Stimulated activated CD4-positive, alpha-beta T cell treated with anti-CD3 and anti-CD28 coated beads, Interleukin-2, amount 100 ng/mL, for 4 hours (primary cell): ENCODE measurements at regions not wholly inside any gene's neighbourhood (a gene's known extent, or its start where the extent isn't known, plus 50 kb on each side); places are given as distances from the start of the nearest gene placed in this dataset.

Experiments
- DNase-seq: peaks from one replicate; pipeline ENCODE4 v3.0.0-alpha.2; 2020; ENCODE audit warnings: low read depth

GRCh38 chr7:340979-341694 lies 51.2 kb downstream of the FOXL3 start:
- DNase-seq = no peak

- no peak for DNase-seq
These were observed 52.1 kb downstream of the FOXL3 start for GRCh38 chr7:341841-342638.

- no peak for DNase-seq
These were observed 52.8 kb downstream of the FOXL3 start for GRCh38 chr7:342681-343216.

GRCh38 chr7:343227-343822 lies 53.4 kb downstream of the FOXL3 start:
- no peak for DNase-seq

GRCh38 chr7:343864-344607 lies 54.1 kb downstream of the FOXL3 start:
- no peak for DNase-seq

- DNase-seq = no peak
These were observed 54.6 kb downstream of the FOXL3 start for GRCh38 chr7:344608-344994.

- DNase-seq = no peak
These were observed 56.3 kb downstream of the FOXL3 start for GRCh38 chr7:346116-346898.

DNA sequence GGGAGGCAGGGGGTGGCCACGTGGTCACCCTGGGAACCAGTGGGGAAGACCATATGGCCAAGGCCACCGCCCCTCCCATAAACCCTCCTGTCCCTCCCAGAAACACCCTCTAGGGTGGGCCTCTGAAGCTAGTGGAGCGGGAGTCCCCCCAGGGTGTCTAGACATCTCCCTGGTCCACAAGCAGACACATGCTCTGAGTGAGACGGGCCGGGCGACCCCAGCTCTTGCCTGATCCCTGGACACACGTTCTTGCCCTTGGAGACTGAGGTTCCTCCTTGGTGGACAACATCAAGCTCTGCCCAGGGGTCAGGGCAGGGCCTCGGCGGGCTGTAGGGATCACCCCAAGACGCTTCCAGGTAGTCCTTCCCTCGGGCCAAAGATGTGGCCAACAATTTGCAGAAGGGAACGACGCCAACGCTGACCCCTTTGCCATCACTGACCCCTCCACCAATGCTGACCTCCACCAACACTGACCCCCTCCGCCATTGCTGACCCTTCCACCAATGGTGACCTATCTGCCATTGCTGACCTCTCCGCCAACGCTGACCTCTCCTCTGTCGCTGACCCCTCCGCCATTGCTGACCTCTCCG lies 57.1 kb downstream of the FOXL3 start:
- no peak for DNase-seq

DNA sequence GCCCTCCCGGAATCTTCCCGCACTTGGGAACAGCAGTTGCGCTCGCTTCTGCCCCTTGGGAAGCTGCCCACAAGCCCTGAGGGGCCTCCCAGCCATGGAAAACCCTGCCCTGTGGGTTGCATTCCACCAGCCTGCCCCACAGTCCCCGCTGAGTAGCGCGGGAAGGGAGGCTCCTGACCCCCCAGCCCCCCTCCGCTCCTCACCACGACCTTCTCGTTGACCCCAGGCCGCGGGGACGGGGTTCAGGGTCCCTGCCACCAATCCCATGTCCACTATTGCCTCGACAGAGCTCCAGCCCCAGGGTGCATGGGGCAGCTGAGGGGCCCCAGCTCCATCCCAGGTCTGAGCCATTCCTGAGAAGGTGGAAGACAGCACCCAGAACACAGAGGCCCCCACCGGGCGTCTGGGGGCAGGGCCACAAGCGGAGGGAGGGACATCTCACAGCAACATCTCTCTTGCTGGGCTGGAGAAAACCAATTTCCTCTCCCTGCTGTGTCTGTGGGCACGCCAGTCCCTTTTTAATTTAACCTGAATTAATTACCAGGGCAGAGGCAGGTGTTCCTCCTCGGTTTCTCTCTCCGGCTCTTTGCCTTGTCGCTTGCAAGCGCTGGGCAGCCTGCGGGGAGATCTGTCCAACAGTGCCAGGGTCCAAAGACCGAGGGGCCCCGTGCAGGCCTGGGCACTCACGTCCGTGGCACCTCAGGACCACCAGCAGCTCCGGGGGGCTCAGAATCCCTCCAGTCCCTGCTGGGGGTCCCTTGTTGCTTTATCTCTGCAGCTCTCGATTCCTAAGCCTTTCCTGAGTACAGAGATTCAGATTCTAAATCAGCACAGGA lies 57.9 kb downstream of the FOXL3 start:
- DNase-seq = no peak

DNA sequence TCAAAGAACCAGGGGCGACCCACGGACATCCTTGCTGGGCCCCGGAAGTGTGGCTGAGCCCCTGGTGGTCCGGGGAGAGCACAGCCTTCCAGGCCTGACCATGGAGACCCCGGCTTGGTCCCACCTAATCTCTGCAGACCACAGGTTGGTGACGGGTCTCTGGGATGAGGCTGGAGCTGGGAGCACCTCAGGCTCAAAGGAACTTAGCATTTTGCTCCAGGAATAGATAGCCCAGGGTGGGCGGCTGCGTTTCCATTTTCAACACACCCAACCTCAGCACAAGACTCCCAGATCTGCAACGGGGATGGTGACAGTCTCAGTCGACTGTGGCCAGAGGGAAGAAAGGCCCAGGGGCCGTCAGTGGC lies 58.5 kb downstream of the FOXL3 start:
- no peak for DNase-seq

DNA sequence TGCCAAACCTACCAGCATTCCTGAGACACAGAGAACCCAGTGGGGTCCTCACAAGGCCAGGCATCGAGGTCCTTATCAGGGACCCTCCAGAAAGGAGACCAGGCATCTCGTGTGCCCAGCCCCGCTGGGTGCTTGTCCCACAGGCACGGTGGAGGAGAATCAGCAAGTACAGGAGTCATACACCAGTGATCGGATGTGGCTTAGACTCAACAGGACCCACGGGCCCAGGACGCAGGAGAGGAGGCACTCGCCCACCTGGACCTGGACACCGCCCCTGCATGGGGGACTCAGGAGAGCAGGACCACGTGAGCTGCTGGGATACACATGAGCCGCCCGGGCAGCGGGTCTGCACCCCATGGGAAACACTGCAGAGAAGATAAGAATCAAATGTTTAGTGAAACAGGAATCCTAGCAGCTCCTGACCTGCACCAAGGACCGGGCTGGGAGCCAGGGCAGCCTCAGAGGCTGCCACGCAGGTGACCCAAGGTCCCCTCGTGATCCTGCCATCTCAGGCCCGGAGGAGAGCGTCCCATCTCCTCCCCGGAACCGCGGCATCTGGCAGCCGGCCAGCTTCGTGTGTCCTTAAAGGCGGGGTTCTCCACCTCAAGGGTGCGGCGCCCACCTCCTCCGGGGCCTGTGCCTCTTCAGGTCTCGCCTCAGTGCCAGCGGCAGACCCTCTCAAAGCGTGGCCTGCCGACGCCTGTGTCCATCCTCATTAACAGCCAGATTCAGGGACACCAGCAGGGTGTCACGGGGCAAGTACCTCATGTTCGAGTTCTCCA lies 59.2 kb downstream of the FOXL3 start:
- no peak for DNase-seq

- peak; percentile 42 for DNase-seq
These were observed 61.3 kb downstream of the FOXL3 start for GRCh38 chr7:351256-351655.

DNA sequence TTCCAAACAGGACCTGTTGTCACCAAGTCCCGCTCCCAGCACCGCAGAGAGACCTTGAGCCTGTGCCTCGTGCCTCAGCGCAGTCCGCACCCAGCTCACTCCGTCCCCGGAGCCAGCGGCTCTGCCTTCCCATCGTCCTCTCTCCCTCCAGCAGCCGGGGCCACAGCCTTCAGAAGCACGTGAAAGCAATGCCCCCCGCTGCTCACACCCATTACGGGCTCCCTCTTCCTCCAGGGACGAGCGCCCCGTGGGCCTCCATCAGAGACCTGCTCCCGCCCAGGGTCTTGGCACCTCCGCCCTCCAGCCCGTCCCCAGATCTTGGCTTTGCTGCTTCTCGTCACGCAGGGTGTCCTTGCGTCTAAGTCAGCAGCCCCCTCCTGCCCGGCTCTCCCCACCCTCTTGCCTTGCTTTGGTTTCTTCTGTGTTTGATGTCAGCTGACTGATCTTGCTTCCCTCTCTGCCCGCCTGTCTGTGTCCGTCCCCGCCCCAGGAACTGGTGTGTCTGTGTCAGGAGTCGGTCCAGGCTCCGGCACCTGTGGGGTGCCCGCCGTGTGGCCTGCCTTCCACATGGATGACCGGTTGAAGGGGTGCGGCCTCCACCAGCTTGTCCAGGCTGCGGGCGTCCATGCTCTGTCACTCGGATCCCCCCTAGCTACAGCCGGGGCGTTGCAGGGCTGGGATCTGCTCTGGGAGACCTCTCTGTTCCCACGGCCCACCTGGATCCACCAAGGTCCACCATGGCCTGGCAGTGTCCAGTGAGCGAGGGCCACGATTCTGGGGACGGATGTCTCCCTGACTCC lies 61.9 kb downstream of the FOXL3 start:
- DNase-seq = no peak

DNA sequence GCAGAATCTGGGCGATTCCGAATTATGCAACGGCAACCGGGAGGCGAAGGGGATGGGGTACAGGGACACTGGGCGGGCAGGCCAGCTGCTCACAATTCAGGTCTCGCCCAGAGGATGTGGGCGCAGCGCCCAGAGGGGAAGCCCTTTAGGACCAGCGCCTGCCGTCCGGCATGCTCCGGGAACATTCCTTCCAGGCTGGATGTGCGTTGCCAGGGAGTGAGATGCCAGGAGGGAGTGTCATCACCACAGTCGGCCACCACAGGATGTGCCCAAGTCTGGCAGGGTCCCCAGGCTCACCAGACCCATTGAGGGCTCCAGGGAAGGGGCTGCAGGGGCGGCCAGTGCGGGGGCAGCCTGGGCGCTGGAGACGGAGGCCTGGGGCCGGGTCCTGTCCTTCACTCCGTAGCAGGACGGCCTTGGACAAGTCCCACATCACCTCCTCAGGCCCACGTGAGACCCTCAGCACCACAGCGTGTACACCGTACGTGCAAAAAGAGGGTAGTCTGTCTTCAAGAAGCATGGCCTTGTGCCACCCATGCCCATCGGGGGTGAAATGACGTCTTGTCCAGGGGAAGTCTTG lies 63.9 kb downstream of the FOXL3 start:
- no peak for DNase-seq

GRCh38 chr7:354597-355470 lies 64.9 kb downstream of the FOXL3 start:
- DNase-seq = no peak

DNA sequence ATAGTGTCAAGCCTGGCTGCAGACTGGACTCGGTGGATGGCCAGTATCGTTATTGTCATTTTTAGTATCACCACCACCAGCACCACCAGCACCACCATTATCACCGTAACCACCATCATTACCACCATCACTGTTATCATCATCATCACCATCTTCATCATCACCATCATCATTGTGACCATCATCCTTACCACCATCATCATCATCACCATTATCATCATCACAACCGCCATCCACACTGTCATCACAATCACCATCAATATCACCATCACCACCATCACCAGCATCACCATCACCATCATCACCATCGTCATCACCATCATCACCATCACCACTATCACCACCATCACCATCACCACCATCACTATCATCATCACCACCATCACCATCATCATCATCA lies 65.6 kb downstream of the FOXL3 start:
- DNase-seq = no peak

- no peak for DNase-seq
These were observed 66.1 kb downstream of the FOXL3 start for GRCh38 chr7:356087-356486.
